Lower lobe of right lung (tissue), 2 donors: ENCODE measurements at regions not wholly inside any gene's neighbourhood (a gene's known extent, or its start where the extent isn't known, plus 50 kb on each side); places are given as distances from the start of the nearest gene placed in this dataset.

Experiments used
- ATAC-seq, 2 donors: fragments of 200-7000 bp; cut with Tn5 transposase; one replicate each; pipeline ENCODE4 v1.9.1; 2020 to 2022; ENCODE audit warnings: mild to moderate bottlenecking in 2 of 2, moderate library complexity in 2 of 2
- DNase-seq: peaks from one replicate; pipeline ENCODE4 v3.0.0-alpha.2; 2020
- H3K27ac ChIP-seq: fragments of 200-600 bp; one replicate; pipeline ENCODE4 v1.8.0; 2022
- H3K27me3 ChIP-seq: fragments of 200-600 bp; one replicate; pipeline ENCODE4 v1.8.0; 2022; ENCODE audit warnings: low read depth
- H3K36me3 ChIP-seq: fragments of 200-600 bp; one replicate; pipeline ENCODE4 v1.8.0; 2022; ENCODE audit warnings: mild to moderate bottlenecking
- H3K4me1 ChIP-seq: fragments of 200-600 bp; one replicate; pipeline ENCODE4 v1.8.0; 2022
- H3K4me3 ChIP-seq: fragments of 200-600 bp; one replicate; pipeline ENCODE4 v1.8.0; 2022; ENCODE audit warnings: mild to moderate bottlenecking
- H3K9me3 ChIP-seq: fragments of 200-600 bp; one replicate; pipeline ENCODE4 v1.8.0; 2022
- intact Hi-C: fragments of 100-400 bp; cut with DNase I; formaldehyde crosslinking; loops from one replicate; pipeline ENCODE4 v1.11.0; 2022
- TF ChIP-seq, protein P1 (sequence below): fragments of 200-600 bp; IDR thresholded peaks from one replicate; pipeline ENCODE4 v1.8.0; 2022; ENCODE audit warnings: antibody characterized with exemption, mild to moderate bottlenecking
- donor health status: DM: no; HTN: yes; CAD: no; lungs with severe emphysema.

DNA sequence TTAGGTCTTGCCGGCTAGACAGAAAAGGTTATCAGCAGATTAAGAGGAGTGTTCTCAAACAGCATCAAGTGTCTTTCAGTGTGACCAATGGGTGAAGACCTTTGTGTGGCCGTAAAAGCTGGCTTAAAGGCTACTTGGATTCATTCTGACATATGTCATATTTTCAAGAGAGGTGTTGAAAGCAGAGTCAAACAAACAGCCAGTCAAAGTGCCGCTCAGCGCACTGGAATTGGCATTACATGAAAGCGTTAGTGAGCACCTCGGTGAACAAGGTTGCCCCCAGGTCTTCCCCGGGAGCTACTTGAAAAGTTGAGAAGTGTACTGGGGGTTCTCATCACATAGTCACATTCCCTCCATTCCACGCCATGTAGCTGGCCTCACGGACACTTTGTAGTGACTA, 148.9 kb downstream of the SOX3 start:
- peak in 1 of 2 donors; percentile 43 for ATAC-seq
- Histone ChIP-seq H3K27ac (no peak overlapping the region), H3K4me1 (no peaks in the 10 kb centered on the region), H3K27me3 (no peaks in the 10 kb centered on the region), H3K36me3 (no peaks in the 10 kb centered on the region), H3K9me3 (no peaks in the 10 kb centered on the region), H3K4me3 (no peak overlapping the region)
- intact Hi-C loops, result no loop called here
- no peak for DNase-seq
- TF ChIP-seq, protein P1, sequence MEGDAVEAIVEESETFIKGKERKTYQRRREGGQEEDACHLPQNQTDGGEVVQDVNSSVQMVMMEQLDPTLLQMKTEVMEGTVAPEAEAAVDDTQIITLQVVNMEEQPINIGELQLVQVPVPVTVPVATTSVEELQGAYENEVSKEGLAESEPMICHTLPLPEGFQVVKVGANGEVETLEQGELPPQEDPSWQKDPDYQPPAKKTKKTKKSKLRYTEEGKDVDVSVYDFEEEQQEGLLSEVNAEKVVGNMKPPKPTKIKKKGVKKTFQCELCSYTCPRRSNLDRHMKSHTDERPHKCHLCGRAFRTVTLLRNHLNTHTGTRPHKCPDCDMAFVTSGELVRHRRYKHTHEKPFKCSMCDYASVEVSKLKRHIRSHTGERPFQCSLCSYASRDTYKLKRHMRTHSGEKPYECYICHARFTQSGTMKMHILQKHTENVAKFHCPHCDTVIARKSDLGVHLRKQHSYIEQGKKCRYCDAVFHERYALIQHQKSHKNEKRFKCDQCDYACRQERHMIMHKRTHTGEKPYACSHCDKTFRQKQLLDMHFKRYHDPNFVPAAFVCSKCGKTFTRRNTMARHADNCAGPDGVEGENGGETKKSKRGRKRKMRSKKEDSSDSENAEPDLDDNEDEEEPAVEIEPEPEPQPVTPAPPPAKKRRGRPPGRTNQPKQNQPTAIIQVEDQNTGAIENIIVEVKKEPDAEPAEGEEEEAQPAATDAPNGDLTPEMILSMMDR, result no peak

DNA sequence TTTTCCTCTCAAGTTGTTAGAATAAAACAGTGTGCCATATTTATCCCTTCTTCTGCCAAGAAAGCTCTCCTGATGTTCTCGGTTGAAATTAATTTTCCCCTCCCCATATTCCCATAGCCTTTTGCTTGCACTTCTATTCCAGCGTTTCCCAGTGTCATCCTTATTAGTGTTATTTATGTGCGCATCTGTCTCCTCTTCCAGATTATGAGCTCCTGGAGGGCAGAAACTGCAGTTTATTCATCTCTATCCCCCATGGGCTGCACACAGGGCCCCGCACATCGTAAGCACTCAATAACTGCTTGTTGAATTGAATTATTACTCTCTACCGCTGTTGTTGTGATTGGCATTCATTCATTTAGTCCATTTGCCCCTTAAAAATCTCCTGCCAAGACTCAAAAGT, 149.4 kb downstream of the SOX3 start:
- no peaks in the 10 kb centered on the region for H3K36me3 ChIP-seq
- TF ChIP-seq, protein P1, result no peak
- no peaks in the 10 kb centered on the region for H3K9me3 ChIP-seq
- H3K4me3 ChIP-seq, result no peak overlapping the region
- DNase-seq (no peak), ATAC-seq (no peak)
- no peak overlapping the region for H3K27ac ChIP-seq
- H3K4me1 ChIP-seq, result no peaks in the 10 kb centered on the region
- intact Hi-C loops, result no loop called here
- H3K27me3 ChIP-seq, result no peaks in the 10 kb centered on the region

DNA sequence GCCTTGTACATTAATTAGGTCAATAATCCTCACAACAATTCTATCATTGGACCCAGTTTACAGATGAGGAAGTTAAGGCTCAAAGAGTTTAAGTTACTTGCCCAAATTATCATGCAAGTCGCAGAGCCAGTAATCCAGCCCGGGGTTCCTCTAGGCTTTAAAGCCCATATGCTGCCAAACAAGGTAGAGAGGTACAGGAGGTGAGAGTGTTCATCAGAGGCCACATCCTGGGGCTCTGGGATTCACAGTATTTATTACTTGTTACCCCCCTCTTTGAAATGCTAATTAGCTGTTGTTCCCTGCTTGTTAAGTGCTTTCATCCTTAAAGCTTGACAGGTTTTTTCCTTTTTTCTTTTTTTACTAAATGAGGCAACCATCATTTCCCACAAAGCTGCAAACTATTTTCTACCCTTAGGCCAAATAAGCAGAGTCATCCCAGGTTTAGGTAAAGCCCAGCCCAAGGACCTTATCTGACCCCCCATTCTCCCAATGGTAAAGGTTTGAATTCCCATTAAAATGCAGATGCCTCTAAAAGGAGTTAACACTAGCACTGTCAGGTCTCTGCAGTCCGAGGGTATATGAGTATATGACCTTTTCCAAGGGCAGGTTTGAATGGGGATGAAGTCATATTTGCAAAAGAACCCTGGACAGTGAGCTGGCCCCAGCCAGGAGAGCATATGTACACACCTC, 150.3 kb downstream of the SOX3 start:
- Histone ChIP-seq H3K27me3 (no peaks in the 10 kb centered on the region), H3K4me3 (no peak overlapping the region), H3K36me3 (no peaks in the 10 kb centered on the region), H3K27ac (no peak overlapping the region), H3K4me1 (no peaks in the 10 kb centered on the region), H3K9me3 (no peaks in the 10 kb centered on the region)
- no peak for ATAC-seq
- DNase-seq, result no peak
- intact Hi-C loops, result no loop called here
- TF ChIP-seq, protein P1, result no peak

DNA sequence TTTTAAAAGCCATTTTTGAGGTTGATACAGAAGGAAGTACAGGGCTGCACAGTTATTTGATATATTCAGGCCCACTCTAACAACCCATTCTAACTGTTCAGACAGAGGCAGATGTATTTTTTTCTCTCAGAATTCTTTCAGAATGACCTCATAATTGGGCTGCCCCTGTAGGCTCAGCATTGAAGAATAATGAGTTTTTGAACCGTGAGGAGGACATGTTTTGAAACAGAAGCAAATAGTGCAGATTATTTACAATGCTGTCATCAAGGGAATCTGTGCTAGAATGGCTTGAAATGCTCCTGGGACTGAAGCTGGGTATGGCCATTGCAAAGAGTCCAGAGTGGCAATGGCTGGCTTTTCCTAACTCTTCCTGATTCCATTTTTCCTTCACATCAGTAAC, 158.1 kb downstream of the SOX3 start:
- intact Hi-C loops, result no loop called here
- Histone ChIP-seq H3K27me3 (no peaks in the 10 kb centered on the region), H3K9me3 (no peaks in the 10 kb centered on the region), H3K4me3 (no peak overlapping the region), H3K4me1 (no peaks in the 10 kb centered on the region), H3K27ac (no peak overlapping the region), H3K36me3 (no peaks in the 10 kb centered on the region)
- no peak for DNase-seq
- ATAC-seq, result no peak
- TF ChIP-seq, protein P1, result no peak

DNA sequence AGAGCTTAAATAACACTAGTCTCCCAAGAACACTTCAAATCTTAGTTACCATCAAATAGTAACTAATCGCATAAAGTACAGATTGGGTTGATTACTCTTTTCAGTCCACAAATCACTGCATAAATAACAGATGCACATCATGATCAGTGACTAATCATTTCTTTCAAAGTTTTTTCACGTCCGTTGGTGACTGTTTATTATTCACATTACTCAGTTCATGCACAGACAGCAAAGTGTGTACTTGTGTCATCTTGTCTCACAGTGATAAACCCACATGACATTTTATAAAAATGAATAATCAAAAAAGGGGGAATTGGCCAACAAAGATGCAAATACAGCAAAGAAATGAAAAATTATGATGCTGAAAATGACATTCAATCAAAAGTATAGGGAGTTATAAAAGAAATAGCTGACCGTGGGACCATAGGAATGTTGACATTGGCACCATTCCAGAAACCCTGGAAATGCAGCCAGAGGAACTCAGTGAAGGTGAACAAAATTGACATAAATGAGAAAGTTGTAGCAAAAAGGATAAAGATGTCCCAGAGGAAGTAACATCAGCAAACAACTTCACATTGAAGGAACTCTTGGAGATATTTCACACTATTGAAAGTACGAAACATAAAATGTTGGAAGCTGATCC, 161.5 kb downstream of the SOX3 start:
- ATAC-seq (no peak), DNase-seq (no peak)
- Histone ChIP-seq H3K4me3 (no peak overlapping the region), H3K27me3 (no peaks in the 10 kb centered on the region), H3K9me3 (no peaks in the 10 kb centered on the region), H3K36me3 (no peaks in the 10 kb centered on the region), H3K27ac (no peak overlapping the region), H3K4me1 (no peaks in the 10 kb centered on the region)
- intact Hi-C loops, result no loop called here
- TF ChIP-seq, protein P1, result no peak
